Caco-2 (cell line): ENCODE measurements at regions not wholly inside any gene's neighbourhood (a gene's known extent, or its start where the extent isn't known, plus 50 kb on each side); places are given as distances from the start of the nearest gene placed in this dataset.

ENCODE experiments used
- BruUV-seq: library from RNA; stranded (reverse); fragments of 400-500 nt; replicated peaks from 2 replicates; lab custom pipeline; 2021; lab: Mats Ljungman, UMichigan
- CTCF ChIA-PET: fragments of 300-600 bp; sonication (Branson Sonifier 250); formaldehyde crosslinking; loops from one replicate; lab custom pipeline; 2022; ENCODE audit warnings: antibody characterized with exemption; lab: Charles Lee
- POLR2A ChIA-PET: fragments of 300-600 bp; sonication (Branson Sonifier 250); formaldehyde crosslinking; loops from one replicate; lab custom pipeline; 2022; ENCODE audit warnings: antibody characterized with exemption; lab: Charles Lee
- DNase-seq, 2 experiments: peaks; one replicate each; pipeline versions ENCODE4 v3.0.0 to v3.0.0-alpha.2; 2020 to 2022
- H3K27me3 ChIP-seq: replicated peaks from 2 replicates; pipeline ENCODE4 v1.6.0; 2011; ENCODE audit warnings: low read length; ENCODE audit not compliant: control insufficient read depth, insufficient read depth
- H3K36me3 ChIP-seq: 2 replicates; pipeline ENCODE4 v1.5.1; 2011; ENCODE audit warnings: low read length; ENCODE audit not compliant: control insufficient read depth, insufficient read depth
- H3K4me1 ChIP-seq: fragments of 250-450 bp; sonication (Bioruptor Pico); 2 replicates; pipeline ENCODE4 v1.5.1; 2020; ENCODE audit warnings: mild to moderate bottlenecking
- H3K4me3 ChIP-seq: 2 replicates; pipeline ENCODE4 v1.5.1; 2011; ENCODE audit warnings: low read depth, mild to moderate bottlenecking, control low read depth, low read length
- H3K9me3 ChIP-seq: fragments of 250-450 bp; sonication (Bioruptor Pico); 2 replicates; pipeline ENCODE4 v1.5.1; 2020; ENCODE audit warnings: mild to moderate bottlenecking, moderate library complexity
- H3K27ac Mint-ChIP-seq: one replicate; pipeline ENCODE4 v1.8.0; 2022; ENCODE audit warnings: mixed read lengths; ENCODE audit not compliant: unreplicated experiment
- H3K27me3 Mint-ChIP-seq: one replicate; pipeline ENCODE4 v1.8.0; 2022; ENCODE audit warnings: mixed read lengths; ENCODE audit not compliant: insufficient read depth, unreplicated experiment
- H3K36me3 Mint-ChIP-seq: one replicate; pipeline ENCODE4 v1.8.0; 2022; ENCODE audit warnings: mild to moderate bottlenecking, mixed read lengths; ENCODE audit not compliant: insufficient read depth, unreplicated experiment
- H3K4me1 Mint-ChIP-seq: one replicate; pipeline ENCODE4 v1.8.0; 2022; ENCODE audit warnings: low read depth, mixed read lengths; ENCODE audit not compliant: unreplicated experiment
- H3K4me3 Mint-ChIP-seq: one replicate; pipeline ENCODE4 v1.8.0; 2022; ENCODE audit warnings: mild to moderate bottlenecking, moderate library complexity, mixed read lengths; ENCODE audit not compliant: unreplicated experiment
- H3K9me3 Mint-ChIP-seq: one replicate; pipeline ENCODE4 v1.8.0; 2022; ENCODE audit warnings: mixed read lengths; ENCODE audit not compliant: unreplicated experiment
- CTCF ChIP-seq, 2 experiments: fragments of 200-600 bp in 1 of 2; IDR thresholded peaks; 1 replicate in 1 of 2; 2 replicates in 1 of 2; pipeline versions ENCODE4 v1.5.1 to v1.8.0; 2011 to 2022; ENCODE audit warnings: antibody characterized with exemption in 1 of 2, control low read depth in 1 of 2, inconsistent platforms in 1 of 2, low read depth in 1 of 2, low read length in 1 of 2, mild to moderate bottlenecking in 1 of 2, moderate library complexity in 1 of 2; ENCODE audit not compliant: insufficient read depth in 1 of 2, severe bottlenecking in 1 of 2, unreplicated experiment in 1 of 2
- intact Hi-C: fragments of 100-400 bp; cut with micrococcal nuclease; formaldehyde crosslinking; loops from one replicate; pipeline ENCODE4 v1.10.0; 2022; ENCODE audit not compliant: unreplicated experiment

DNA sequence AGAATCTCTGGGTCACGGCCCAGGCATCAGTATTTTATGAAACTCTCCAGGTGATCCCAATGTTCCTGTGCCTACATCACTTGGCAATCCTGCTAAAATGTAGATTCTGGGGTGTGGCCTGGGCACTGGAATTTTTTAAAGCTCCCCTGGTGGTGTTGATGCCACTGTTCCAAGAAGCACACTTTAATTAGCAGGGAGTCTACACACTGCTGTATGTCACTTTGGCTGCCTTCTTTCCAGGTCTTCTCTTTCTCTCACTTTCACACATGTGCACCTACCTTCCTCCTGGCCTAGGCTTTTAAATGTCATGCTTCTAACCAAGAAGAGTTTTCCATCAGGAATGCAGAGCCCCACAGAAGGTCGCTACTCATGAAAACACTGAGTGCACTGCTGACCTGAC, 136.0 kb upstream of the ALDH1B1 start:
- no TSS peak for BruUV-seq
- ChIA-PET CTCF (no interaction called here), POLR2A (no interaction called here)
- DNase-seq, result no peak
- no peaks in the 10 kb centered on the region for H3K9me3 Mint-ChIP-seq
- Histone ChIP-seq H3K4me3 (no peak overlapping the region), H3K4me1 (peaks cover 6% of the 10 kb centered on the region; the same call in 1 of the 2 replicates), H3K36me3 (no peaks in the 10 kb centered on the region), H3K9me3 (no peaks in the 10 kb centered on the region), H3K27me3 (no peaks in the 10 kb centered on the region)
- no peaks in the 10 kb centered on the region for H3K27me3 Mint-ChIP-seq
- H3K36me3 Mint-ChIP-seq, result no peaks in the 10 kb centered on the region
- no peak for TF ChIP-seq CTCF (IDR thresholded peaks at IDR 0.05; ENCODE audit: insufficient read depth in 1 of 2, low read depth in 1 of 2, low read length in 1 of 2, severe bottlenecking in 1 of 2, unreplicated experiment in 1 of 2)
- intact Hi-C loops, result no loop called here
- H3K27ac Mint-ChIP-seq, result no peak overlapping the region
- no peak overlapping the region for H3K4me3 Mint-ChIP-seq
- H3K4me1 Mint-ChIP-seq, result peaks cover 13% of the 10 kb centered on the region

DNA sequence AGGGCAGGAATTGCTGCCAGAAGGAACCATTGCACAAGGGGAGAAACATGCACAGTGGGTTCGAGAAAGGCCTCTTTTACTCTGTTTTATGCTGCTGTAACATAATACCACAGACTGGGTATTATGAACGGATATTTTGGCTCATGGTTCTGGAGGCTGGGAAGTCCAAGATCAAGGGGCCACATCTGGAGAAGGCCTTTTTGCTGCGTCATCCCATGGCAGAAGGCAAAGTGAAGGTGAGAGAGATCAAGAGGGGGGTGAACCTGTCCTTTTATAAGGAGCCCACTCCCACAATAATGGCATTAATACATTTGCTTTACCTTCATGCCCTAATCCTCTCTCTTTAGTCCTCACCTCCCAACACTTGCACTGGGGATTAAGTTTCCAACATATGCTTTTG, 136.9 kb upstream of the ALDH1B1 start:
- Histone ChIP-seq H3K4me3 (no peak overlapping the region), H3K4me1 (peaks cover 6% of the 10 kb centered on the region; the same call in 1 of the 2 replicates), H3K27me3 (no peaks in the 10 kb centered on the region), H3K9me3 (no peaks in the 10 kb centered on the region), H3K36me3 (no peaks in the 10 kb centered on the region)
- peaks cover 13% of the 10 kb centered on the region for H3K4me1 Mint-ChIP-seq
- no peaks in the 10 kb centered on the region for H3K9me3 Mint-ChIP-seq
- TF ChIP-seq CTCF (IDR thresholded peaks at IDR 0.05; ENCODE audit: insufficient read depth in 1 of 2, low read depth in 1 of 2, low read length in 1 of 2, severe bottlenecking in 1 of 2, unreplicated experiment in 1 of 2), result no peak
- ChIA-PET CTCF (no interaction called here), POLR2A (no interaction called here)
- H3K27ac Mint-ChIP-seq, result no peak overlapping the region
- BruUV-seq, result no TSS peak
- no peak for DNase-seq
- no peaks in the 10 kb centered on the region for H3K27me3 Mint-ChIP-seq
- intact Hi-C loops, result no loop called here
- H3K4me3 Mint-ChIP-seq, result no peak overlapping the region
- no peaks in the 10 kb centered on the region for H3K36me3 Mint-ChIP-seq

DNA sequence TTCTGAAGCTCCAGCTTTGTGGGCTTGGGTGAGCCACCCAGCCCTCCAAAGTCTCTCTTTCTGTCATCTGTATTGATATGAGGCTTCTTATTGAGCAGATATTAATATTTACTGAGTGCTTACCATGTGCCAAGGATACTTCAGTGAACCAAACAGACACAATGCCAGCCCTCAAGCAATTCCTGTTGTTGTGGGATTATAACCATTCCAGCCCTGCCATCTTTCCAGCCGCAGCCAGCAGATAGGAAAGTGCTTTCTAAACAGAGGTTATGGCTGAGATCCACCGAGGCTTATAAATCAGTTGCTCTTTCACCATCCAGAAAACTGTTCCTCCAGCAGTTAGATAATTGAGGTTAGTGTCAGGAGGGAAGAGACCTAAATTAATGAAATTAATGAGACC, 137.7 kb upstream of the ALDH1B1 start:
- POLR2A ChIA-PET, result no interaction called here
- Mint-ChIP-seq H3K4me3 (no peak overlapping the region), H3K4me1 (peaks cover 13% of the 10 kb centered on the region), H3K27me3 (no peaks in the 10 kb centered on the region), H3K36me3 (no peaks in the 10 kb centered on the region), H3K27ac (no peak overlapping the region), H3K9me3 (no peaks in the 10 kb centered on the region)
- H3K9me3 ChIP-seq, result no peaks in the 10 kb centered on the region
- CTCF ChIA-PET, result no interaction called here
- DNase-seq, result no peak
- intact Hi-C loops, result no loop called here
- H3K4me1 ChIP-seq, result peaks cover 6% of the 10 kb centered on the region; the same call in 1 of the 2 replicates
- no peak for TF ChIP-seq CTCF (IDR thresholded peaks at IDR 0.05; ENCODE audit: insufficient read depth in 1 of 2, low read depth in 1 of 2, low read length in 1 of 2, severe bottlenecking in 1 of 2, unreplicated experiment in 1 of 2)
- no peak overlapping the region for H3K4me3 ChIP-seq
- H3K27me3 ChIP-seq, result no peaks in the 10 kb centered on the region
- no peaks in the 10 kb centered on the region for H3K36me3 ChIP-seq
- no TSS peak for BruUV-seq
